ENCODE measurements at regions not wholly inside any gene's neighbourhood (a gene's known extent, or its start where the extent isn't known, plus 50 kb on each side); places are given as distances from the start of the nearest gene placed in this dataset.
A peak's percentile ranks its signal among the peaks of the same experiment; 100 is the strongest.

- peaks cover 17% of the 10 kb centered on the region; the same call in 2 of the 3 replicates for H3K4me1 ChIP-seq
- FAIRE-seq (no peak), ATAC-seq (no peak), DNase-seq (ENCODE audit: low read depth in 1 of 2, low spot score in 1 of 2) (no peak)
- ChIA-PET POLR2A (no interaction called here), CTCF (no interaction called here)
- no peak overlapping the region for H3K4me2 ChIP-seq
- 26% methylated on average over 4 of the region's 4 CpGs for WGBS (ENCODE audit: missing lambda C conversion rate)
- H3K9me3 ChIP-seq, result no peaks in the 10 kb centered on the region
- no peak for TF ChIP-seq SREBF2 (IDR thresholded peaks at IDR 0.05)
- no peak for TF ChIP-seq KDM5A (IDR thresholded peaks at IDR 0.05)
- no peak for TF ChIP-seq MAZ (IDR thresholded peaks at IDR 0.05; ENCODE audit: borderline replicate concordance, low read depth, low read length)
- TF ChIP-seq CHD4 (IDR thresholded peaks at IDR 0.05; ENCODE audit: borderline replicate concordance), result no peak
- TF ChIP-seq HEYL (CRISPR knock-in tag; IDR thresholded peaks at IDR 0.05), result no peak
- H3K4me3 ChIP-seq, result no peak overlapping the region
- no peak overlapping the region for H3K27ac ChIP-seq
Measured at GRCh38 chr17:70683936-70684335, 514.6 kb downstream of the KCNJ2 start.

GRCh38 chr17:70687421-70687820, 518.1 kb downstream of the KCNJ2 start:
- ChIA-PET CTCF (no interaction called here), POLR2A (no interaction called here)
- 2% methylated on average over 1 of the region's 1 CpG for WGBS (ENCODE audit: missing lambda C conversion rate)
- H3K4me2 ChIP-seq, result peak overlapping the region; percentile 40
- peak overlapping the region in 1 of 2 experiments; percentile 15; a peak in 2 of 6 replicates for H3K27ac ChIP-seq
- H3K9me3 ChIP-seq, result no peaks in the 10 kb centered on the region
- H3K4me1 ChIP-seq, result peaks cover 17% of the 10 kb centered on the region; the same call in 2 of the 3 replicates
- no peak for FAIRE-seq
- ATAC-seq, result 0 out of 6 replicates have a peak, but pooled peaks of 1 of the 2 experiments have one; percentile 24
- no peak overlapping the region for H3K4me3 ChIP-seq
- DNase-seq (ENCODE audit: low read depth in 1 of 2, low spot score in 1 of 2), result peak in 1 of 2 experiments; percentile 48
- TF ChIP-seq POLR2A (IDR thresholded peaks at IDR 0.05; ENCODE audit: low read length) (no peak), HOXB13 (CRISPR knock-in tag; IDR thresholded peaks at IDR 0.05; ENCODE audit: low read depth) (no peak), TP53 (CRISPR knock-in tag; IDR thresholded peaks at IDR 0.05) (no peak), EP300 (IDR thresholded peaks at IDR 0.05) (peak in 1 of 2 experiments; percentile 42; a peak in 1 of 5 replicates), USF2 (IDR thresholded peaks at IDR 0.05) (no peak), ZSCAN20 (CRISPR knock-in tag; IDR thresholded peaks at IDR 0.05) (no peak), ESRRA (IDR thresholded peaks at IDR 0.05; ENCODE audit: borderline replicate concordance, low read length) (no peak), NFE2L2 (conservative IDR thresholded peaks at IDR 0.05; ENCODE audit: low read length) (no peak), CEBPB (IDR thresholded peaks at IDR 0.05) (peak; percentile 41 to 83; a peak in 2 of 4 replicates), ZFP36 (IDR thresholded peaks at IDR 0.05; ENCODE audit: borderline replicate concordance, partially characterized antibody) (no peak), HOXA7 (CRISPR knock-in tag; IDR thresholded peaks at IDR 0.05) (no peak), RAD21 (conservative IDR thresholded peaks at IDR 0.05 in 1 of 2, IDR thresholded peaks at IDR 0.05 in 1 of 2) (no peak)

DNA sequence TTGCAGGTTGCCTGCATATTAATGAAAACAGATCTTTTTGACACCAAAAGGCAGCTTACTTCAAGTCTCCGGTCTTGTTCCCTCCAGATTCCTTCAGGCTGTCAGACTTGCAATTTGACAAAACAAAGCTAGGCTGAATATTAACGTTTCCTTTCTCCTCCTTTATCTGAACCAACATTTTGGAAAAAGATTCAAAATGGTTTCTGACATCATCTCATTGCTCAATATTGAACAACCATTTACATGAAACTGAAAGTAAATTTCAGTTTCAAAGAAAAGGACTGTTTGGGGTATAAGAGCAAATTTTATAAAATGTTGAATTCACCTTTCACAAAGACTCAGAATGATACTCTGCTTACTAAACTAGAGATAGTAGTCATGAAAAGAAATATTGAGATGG, 521.8 kb downstream of the KCNJ2 start:
- TF ChIP-seq CBX8 (IDR thresholded peaks at IDR 0.05), result no peak
- TF ChIP-seq, protein P1, sequence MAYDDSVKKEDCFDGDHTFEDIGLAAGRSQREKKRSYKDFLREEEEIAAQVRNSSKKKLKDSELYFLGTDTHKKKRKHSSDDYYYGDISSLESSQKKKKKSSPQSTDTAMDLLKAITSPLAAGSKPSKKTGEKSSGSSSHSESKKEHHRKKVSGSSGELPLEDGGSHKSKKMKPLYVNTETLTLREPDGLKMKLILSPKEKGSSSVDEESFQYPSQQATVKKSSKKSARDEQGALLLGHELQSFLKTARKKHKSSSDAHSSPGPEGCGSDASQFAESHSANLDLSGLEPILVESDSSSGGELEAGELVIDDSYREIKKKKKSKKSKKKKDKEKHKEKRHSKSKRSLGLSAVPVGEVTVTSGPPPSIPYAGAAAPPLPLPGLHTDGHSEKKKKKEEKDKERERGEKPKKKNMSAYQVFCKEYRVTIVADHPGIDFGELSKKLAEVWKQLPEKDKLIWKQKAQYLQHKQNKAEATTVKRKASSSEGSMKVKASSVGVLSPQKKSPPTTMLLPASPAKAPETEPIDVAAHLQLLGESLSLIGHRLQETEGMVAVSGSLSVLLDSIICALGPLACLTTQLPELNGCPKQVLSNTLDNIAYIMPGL (CRISPR knock-in tag; IDR thresholded peaks at IDR 0.05; ENCODE audit: borderline replicate concordance), result no peak
- no peak for TF ChIP-seq JUN (IDR thresholded peaks at IDR 0.05)
- no peak for TF ChIP-seq USF2 (IDR thresholded peaks at IDR 0.05)
- TF ChIP-seq JUNB (IDR thresholded peaks at IDR 0.05), result no peak
- no peak for TF ChIP-seq NFE2L2 (conservative IDR thresholded peaks at IDR 0.05; ENCODE audit: low read length)
- no peak for TF ChIP-seq MAFK (IDR thresholded peaks at IDR 0.05; ENCODE audit: partially characterized antibody)
- TF ChIP-seq, protein P2, sequence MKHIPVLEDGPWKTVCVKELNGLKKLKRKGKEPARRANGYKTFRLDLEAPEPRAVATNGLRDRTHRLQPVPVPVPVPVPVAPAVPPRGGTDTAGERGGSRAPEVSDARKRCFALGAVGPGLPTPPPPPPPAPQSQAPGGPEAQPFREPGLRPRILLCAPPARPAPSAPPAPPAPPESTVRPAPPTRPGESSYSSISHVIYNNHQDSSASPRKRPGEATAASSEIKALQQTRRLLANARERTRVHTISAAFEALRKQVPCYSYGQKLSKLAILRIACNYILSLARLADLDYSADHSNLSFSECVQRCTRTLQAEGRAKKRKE (CRISPR knock-in tag; IDR thresholded peaks at IDR 0.05; ENCODE audit: low read depth), result no peak
- TF ChIP-seq NPAS2 (CRISPR knock-in tag; IDR thresholded peaks at IDR 0.05; ENCODE audit: borderline replicate concordance), result no peak
- TF ChIP-seq, protein P3, sequence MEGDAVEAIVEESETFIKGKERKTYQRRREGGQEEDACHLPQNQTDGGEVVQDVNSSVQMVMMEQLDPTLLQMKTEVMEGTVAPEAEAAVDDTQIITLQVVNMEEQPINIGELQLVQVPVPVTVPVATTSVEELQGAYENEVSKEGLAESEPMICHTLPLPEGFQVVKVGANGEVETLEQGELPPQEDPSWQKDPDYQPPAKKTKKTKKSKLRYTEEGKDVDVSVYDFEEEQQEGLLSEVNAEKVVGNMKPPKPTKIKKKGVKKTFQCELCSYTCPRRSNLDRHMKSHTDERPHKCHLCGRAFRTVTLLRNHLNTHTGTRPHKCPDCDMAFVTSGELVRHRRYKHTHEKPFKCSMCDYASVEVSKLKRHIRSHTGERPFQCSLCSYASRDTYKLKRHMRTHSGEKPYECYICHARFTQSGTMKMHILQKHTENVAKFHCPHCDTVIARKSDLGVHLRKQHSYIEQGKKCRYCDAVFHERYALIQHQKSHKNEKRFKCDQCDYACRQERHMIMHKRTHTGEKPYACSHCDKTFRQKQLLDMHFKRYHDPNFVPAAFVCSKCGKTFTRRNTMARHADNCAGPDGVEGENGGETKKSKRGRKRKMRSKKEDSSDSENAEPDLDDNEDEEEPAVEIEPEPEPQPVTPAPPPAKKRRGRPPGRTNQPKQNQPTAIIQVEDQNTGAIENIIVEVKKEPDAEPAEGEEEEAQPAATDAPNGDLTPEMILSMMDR (IDR thresholded peaks at IDR 0.05), result no peak
- CTCF ChIA-PET, result no interaction called here
- H3K4me2 ChIP-seq, result no peak overlapping the region
- H3K27ac ChIP-seq, result no peak overlapping the region
- peaks cover 17% of the 10 kb centered on the region; the same call in 2 of the 3 replicates for H3K4me1 ChIP-seq
- DNase-seq (ENCODE audit: low read depth in 1 of 2, low spot score in 1 of 2), result no peak
- no peak overlapping the region for H3K4me3 ChIP-seq
- 50% methylated on average over 2 of the region's 2 CpGs for WGBS (ENCODE audit: missing lambda C conversion rate)
- POLR2A ChIA-PET, result no interaction called here
- H3K9me3 ChIP-seq, result no peaks in the 10 kb centered on the region
- peak; percentile 49 for FAIRE-seq
- no peak for ATAC-seq
